Stimulated activated CD4-positive, alpha-beta T cell treated with anti-CD3 and anti-CD28 coated beads, Interleukin-1b, Interleukin-23, amount 100 ng/mL, for 1 hour (primary cell): ENCODE measurements at regions not wholly inside any gene's neighbourhood (a gene's known extent, or its start where the extent isn't known, plus 50 kb on each side); places are given as distances from the start of the nearest gene placed in this dataset.
"Not testable (repeated sequence)": the region's sequence is repeated elsewhere in the genome, so short reads cannot be mapped to it uniquely, and the experiment has no call there.

Experiments used
- DNase-seq, 2 donors: peaks; one replicate each; pipeline ENCODE4 v3.0.0-alpha.2; 2020; ENCODE audit warnings: low read depth in 2 of 2

DNA sequence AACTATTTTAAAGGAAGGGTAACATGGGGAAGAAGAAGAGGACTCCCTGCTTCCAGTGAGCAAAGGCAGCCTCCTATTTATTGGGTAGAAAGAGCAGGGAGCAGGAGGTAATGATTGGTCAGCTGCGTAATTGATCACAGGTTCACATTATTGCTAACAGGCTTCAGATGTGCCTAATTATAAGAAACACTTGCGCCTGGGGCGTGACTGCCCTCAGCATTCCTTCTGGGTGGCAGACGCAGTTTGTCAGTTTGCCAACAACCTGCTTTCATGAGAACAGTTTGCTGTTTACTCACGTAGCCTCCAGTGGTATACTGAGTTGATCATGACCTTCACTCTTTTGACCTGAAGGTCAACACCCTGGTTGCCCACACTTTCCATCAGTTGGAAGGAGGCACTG lies 166.0 kb upstream of the AUTS2 start:
- DNase-seq: not testable (repeated sequence)

DNA sequence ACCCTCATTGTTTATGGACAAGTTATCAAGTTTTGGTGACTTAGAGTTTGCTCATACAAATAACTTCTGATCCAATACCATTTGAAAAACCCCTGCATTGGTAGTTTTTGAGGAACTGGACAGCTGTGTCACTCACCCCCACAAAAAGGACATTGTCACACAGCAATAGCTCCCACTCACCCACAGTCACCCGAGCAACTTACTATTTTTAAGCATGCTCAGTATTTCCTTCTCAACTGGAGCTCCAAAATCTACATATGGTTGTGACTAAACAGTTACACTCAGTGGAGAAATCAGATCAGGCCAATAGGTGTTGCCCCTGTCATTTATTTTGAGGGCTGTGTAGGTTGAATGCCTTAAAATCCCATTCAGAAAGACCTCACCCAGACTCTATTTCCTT lies 165.2 kb upstream of the AUTS2 start:
- no peak for DNase-seq

DNA sequence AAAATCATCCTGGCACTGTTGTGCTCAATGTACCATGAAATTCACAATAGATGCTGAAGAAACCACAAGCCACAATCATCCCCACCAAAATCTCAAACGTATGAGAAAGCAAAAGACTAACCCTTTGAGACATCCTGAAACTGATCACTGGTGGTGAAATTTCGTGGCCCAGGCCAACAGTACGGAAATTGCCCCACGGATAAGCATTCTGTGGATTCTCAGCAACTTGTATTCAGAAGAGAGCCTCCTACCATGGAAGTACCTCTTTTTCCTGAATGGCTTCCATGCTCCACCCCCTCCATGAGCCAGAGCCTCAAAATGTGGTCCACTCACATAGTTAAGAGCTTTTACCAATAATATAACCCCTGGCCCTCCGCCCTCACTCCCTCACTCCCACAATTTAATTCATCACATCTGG lies 163.9 kb upstream of the AUTS2 start:
- no peak for DNase-seq

DNA sequence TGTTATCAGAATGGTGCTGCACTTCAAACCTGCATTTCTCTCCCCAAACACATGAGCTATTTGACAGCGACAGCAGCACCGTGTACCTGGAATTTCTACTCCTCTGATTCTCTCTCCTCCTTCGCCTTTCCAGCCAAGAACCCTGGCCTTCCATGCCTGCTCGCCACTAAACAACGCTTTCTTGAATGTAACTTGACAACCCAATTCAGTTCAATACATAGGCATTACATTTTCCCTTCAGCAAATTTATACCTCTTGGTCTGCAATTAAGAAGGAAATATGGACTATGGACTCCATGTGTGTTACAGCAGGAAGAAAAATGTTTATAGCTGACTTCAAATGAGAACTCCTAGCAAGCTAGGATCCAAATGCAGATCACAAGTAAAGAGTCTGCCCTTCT lies 162.6 kb upstream of the AUTS2 start:
- DNase-seq: no peak

DNA sequence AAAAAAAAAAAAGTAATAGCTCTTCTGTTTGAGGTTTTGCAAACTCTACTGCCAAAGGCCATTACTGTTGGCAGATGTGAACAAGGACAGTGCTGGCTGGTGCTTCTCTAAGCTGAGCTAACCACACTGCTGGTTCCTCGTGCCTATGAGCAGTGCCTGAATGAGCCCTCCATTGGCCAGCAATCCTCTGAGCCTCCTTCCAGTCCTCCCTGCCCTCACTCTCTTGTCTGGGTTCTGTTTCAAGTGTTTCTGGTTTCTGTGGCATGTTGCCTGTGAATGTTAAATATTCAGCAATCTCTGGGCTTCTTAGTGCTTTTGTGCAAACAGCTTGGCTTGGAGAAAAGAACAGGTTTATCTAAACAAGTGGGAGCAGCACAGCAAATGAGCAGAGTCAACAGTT lies 161.3 kb upstream of the AUTS2 start:
- no peak for DNase-seq

DNA sequence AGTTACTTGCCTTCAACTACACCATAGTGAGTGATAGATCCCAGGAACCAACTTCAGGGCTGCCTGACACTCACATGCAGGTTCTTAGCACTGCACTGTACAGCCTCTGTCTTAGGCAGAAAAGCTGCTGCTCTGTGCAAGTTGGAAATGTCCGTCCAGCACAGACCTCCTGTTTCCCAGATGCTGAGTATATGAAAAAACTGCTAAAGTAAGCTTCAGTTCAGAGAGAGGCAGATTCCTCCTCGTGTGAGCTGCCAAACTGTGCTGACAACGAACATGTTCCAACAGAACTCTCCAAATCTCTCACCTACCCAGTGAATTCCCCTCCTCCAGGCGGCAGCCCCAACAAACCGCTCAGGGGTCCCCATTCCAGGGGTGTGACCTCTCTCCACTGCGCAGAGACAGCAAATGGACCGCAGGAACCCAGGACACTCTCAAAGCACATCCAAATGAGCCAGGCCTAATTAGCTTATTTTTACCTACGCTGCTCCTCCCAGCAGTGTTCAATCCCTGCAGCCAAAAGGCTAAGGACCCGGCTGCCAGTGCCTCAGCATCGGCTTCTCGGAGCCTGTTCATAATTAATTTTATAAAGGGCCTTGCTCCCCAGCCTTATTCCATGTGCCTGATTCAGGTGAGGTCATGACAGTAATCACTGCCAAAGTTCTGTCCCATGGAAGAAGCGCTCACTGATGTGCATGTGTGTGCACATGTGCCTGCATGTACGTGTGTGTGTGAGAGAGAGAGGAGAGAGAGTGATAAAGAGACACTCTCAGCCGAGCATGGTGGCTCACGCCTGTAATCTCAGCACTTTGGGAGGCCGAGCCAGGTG lies 159.5 kb upstream of the AUTS2 start:
- DNase-seq: no peak

DNA sequence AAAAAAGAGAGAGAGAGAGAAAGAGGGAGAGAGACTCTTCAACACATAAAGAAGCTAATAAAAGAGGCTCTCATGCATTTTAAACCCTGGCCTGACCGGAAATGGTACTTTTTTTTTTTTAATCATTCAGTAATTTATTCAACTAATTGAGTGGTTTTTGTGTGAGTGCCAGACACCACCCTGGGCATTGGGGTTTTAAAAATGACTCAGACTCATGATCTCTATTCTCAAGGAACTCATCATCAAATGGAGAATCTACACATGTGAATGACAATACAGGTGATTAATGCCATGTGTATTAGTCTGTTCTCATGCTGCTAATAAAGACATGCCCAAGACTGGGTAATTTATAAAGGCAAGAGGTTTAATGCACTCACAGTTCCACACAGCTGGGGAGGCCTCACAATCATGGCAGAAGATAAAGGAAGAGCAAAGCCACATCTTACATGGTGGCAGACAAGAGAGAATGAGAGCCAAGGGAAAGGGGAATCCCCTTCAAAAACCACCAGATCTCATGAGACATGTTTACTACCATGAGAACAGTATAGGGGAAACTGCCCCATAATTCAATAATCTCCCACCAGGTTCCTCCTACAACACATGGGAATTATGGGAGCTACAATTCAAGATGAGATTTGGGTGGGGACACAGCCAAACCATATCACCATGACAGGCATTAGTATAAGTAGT lies 158.5 kb upstream of the AUTS2 start:
- DNase-seq: no peak

DNA sequence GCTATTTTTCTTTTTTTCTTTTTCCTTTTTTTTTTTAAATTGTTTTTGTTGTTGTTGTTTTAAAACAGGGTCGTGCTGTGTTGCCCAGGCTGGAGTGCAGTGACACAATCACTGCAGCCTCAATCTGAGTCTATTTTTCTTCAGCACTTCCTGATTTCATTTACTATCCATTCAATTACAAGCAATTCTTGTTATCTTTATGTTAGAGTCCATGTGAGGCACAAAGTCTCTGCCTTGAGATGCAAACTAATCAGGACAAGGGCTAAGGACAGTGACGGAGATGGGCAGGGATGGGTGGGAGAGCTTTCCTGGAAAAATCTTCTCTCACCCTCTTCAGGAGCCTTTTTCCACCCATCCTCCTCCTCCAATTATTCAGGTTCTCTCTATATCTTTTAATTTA lies 157.3 kb upstream of the AUTS2 start:
- no peak for DNase-seq

DNA sequence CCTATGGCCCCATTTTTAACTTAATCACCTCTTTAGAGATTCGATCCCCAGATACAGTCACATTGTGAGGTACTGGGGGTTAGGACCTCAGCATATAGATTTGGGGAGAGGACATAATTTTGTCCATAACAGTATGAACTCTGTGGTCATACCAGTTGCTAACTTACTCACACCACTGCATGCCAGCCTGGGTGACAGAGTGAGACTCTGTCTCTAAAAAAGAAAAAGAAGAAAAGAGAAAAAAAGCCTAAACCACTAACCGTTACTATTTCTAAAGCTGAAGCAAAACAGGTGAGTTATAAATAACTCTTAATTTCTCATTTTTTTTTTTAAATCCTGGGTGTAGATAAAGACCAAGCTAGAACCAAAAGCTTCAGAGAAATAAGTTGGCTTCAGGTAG lies 155.1 kb upstream of the AUTS2 start:
- DNase-seq: no peak

DNA sequence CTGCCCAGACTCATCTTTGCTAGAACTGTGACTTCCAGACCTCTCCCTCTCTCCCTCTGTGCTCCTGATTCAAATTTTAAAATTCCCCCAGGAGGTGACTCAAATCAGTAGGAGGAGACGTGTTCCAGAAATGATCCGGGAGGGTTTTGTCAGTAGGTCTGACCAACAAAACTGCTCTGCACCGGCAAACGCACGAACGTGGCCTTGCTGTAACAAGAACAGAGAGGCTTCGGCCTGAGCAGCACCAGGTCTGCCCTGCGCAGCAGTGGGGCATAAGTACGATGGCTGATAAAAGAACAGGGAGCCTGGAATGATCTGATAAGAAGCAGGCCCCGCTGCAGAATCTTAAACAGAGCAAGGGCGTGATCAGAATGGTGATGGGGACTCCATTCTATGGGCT lies 152.7 kb upstream of the AUTS2 start:
- DNase-seq: no peak

DNA sequence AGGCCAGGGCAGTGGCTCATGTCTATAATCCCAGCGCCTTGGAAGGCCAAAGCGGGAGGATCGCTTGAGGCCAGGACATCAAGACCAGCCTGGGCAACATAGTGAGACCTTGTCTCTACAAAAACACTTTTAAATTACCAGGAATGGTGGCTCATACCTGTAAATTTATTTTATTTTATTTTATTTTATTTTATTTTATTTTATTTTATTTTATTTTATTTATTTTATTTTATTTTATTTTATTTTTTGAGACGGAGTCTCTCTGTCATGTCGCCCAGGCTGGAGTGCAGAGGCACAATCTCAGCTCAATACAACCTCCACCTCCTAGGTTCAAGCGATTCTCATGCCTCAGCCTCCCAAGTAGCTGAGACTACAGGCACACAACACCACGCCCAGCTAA lies 152.1 kb upstream of the AUTS2 start:
- not testable (repeated sequence) for DNase-seq

DNA sequence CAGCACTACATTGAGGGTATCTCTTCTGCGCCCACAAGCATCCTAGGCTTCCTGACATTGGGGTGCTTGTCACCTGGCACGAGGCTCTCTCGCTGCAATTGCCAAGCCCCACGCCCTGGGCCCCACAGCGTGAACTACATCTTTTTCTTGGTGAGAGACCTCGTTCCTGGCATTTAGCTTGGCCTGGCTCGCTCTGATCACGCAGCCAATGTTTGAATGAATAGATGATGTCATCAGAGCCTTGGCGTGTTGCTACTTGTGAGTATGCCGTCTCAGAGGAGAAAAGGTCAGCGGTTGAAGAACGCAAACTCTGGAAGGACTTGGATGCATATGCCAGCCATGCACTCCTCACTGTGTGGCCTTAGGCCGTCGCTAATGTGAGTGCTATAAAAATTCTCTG lies 150.2 kb upstream of the AUTS2 start:
- no peak for DNase-seq

DNA sequence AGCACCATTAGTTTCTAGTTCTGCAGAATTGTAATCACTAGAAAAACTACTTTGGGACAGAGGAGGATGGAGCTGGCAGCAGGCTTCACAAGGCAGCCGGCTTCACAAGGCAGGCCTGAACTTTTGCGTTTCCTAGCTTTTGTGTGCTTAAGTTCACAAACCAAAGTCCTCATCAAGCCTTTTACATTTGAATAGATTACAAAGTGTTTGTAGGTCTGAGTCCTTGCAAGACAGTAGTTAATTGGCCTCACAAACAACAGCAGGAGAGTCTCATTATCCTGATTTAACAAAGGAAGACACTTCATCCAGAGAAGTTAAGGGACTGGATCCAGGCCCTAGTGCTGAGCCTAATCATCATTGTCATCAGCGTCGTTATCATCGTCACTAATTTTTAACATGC lies 147.8 kb upstream of the AUTS2 start:
- no peak for DNase-seq

DNA sequence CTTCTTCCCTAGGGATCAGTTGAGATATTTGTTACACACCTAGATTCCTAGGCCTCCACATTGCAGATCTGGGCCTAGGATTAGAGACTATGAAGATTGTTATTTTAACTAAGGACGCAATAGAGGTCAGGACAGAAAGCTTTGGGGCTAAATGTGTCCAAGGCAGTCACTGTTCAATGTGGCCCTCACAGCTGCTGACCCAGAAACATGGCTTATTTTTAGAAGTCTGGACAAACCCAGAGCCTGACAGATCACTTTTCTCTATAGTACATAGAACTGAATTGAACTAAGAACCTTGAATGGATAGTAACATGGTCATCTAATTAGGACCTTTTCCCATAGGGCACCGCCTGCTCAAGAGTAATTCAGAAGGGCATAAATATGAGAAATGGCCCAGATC lies 146.6 kb upstream of the AUTS2 start:
- no peak for DNase-seq

DNA sequence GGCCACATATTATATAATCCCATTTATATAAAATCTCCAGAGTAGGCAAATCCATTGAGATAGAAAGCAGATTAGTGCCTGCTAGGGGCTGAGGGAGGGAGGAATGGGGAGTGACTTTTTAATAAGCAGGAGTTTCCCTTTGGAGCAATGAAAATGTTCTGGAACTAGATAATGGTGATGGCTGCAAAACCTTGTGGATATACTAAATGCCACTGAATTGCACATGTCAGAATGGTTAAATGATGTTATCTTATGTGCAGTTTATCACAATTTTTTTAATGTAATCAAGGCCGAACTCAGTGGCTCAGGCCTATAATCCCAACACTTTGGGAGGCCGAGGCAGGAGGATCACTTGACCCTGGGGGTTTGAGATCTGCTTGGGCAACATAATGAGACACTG lies 145.5 kb upstream of the AUTS2 start:
- DNase-seq: no peak

DNA sequence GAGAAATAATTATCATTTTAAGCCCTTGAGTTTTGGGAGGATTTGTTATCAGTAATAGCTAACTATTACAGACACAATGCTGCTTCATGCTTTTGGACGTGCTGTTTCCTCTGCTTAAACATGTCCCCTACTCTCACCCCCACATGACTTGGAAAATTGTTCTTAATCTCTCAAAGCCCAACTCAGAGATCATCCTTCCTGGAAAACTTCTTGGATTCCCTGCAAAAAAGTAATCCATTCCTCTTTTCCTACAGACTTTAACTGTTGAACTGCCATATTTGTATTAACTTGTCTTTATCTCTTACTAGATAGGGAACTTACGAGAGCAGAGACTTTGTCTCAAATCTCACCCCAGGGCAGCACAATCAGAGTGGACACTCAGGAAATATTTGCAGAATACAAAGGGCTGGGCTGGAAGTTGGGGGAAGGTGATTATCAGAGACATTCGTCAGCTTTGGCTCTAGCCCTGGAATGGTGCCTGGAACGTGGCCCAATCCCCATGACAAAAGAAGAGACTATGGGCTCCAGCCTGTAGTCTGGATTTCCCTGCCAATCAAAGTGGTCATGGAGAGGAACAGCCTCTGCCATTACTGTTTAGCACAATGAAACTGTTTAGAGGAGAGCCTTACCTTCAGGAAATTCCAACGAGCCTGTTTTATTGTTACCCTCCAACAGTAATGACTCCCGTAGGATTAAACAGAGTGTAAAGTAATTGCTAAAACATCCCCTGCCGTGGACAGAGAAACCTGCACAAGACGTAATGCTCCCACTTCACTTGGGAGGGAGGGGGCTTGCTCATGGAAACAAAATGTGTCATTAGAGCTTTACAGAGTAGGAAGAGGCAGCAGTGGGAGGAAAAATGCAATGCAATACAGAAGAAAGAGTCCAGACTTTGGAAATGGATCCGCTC lies 140.4 kb upstream of the AUTS2 start:
- DNase-seq: no peak

DNA sequence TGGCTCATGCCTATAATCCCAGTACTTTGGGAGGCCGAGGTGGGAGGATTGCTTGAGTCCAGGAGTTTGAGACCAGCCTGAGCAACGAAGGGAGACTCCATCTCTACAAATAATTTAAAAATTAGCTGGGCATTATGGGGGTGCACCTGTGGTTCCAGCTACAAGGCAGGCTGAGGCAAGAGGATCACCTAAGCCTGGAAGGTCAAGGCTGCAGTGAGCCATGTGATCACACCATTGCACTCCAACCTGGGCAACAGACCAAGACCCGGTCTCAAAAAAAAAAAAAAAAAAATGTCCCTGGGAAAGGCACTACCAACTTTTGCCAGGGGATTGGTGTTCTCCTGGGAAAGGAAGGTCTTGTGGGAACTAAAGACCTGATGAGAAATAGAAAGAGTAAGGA lies 134.2 kb upstream of the AUTS2 start:
- DNase-seq: no peak

DNA sequence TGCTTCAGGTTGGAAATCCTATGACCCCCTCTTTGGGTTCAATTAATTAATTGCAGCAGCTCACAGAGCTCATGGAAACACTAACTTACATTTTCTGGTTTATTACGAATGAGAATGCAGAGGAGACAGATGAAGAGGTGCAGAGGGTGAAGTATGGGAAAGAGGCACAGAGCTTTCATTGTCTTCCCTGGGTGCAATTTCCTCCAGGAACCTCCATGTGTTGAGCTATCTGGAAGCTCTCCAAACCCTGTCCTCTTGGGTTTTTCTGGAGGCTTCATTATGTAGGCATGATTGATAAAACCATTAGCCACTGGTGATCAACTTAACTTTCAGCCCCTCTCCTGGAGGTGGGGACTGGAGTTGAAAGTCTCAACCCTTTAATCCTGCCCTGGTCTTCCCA lies 133.0 kb upstream of the AUTS2 start:
- DNase-seq: no peak

DNA sequence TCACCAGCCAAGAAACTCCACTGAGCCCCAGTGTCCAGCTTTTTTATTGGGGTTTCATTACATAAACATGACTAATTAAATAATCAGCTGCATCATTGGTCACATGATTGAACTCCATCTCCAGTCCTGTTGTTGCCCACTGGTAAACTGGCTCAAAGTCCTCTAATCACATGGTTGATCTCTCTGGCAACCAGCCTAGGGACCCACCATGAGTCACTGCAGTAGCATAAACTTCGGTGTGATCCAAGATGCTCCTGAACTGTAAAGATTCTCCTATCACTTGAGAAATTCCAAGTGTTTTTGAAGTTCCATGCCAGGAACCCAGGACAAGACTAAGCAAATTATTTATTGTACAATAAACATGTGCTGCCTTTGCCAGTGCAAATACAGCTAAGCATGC lies 130.4 kb upstream of the AUTS2 start:
- DNase-seq: no peak

DNA sequence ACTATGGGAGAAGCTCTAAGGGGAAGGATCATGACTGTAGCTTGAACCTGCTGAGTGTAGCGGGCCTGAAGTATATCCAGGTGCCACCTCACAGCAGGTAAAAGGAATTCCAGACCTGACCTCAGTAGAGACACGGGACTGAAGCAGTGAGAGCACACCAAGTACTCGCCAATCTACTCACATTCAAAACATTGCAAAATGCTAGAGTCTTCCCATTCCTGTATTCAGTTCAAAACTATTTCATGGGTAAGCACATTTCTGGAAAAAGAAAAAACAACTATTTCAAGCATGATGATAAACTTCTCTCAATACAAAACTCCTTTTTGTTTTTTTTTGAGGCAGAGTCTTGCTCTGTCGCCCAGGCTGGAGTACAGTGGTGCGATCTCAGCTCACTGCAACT lies 121.9 kb upstream of the AUTS2 start:
- no peak for DNase-seq

DNA sequence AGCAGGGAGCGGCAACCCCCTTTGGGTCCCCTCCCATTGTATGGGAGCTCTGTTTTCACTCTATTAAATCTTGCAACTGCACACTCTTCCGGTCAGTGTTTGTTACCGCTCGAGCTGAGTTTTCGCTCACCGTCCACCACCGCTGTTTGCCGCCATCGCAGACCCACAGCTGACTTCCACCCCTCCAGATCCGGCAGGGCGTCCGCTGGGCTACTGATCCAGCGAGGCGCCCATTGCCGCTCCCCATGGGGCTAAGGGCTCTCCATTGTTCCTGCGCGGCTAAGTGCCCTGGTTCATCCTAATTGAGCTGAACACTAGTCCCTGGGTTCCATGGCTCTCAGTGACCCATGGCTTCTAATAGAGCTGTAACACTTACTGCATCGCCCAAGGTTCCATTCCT lies 115.6 kb upstream of the AUTS2 start:
- DNase-seq: no peak

DNA sequence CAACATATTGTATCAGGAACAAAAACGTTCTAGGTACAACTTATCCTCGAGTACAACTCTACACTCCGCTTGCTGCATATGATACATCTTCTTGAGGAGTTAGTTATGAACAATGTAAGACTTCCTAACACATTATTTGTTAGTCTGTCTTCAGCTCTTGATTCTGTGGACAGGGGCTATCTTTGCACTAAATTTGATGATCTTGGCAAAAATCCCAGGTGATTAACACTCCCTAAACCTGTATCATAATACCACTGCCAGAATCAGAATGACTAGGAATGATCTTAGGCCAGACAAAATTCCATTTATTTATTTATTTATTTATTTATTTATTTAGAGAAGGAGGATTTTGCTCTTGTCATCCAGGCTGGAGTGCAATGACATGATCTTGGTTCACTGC lies 108.7 kb upstream of the AUTS2 start:
- no peak for DNase-seq

DNA sequence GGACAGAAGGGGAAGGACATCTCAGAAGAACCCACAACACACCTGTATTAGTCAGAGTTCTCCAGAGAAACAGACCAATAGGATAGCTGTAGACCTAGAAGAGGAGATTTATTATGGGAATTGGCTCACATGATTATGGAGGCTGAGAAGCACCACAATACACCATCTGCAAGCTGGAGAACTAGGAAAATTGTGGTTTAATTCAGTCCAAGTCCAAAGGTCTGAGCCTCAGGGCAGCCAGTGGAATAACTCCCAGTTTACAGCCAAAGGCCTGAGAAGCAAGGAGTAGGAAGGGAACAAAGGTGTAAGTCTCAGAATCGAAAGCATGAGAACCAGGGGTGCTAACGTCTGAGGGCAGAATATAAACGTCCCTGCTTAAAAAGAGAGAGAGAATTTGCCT lies 99.6 kb upstream of the AUTS2 start:
- no peak for DNase-seq
